KMS-11 (cell line): ENCODE measurements at regions not wholly inside any gene's neighbourhood (a gene's known extent, or its start where the extent isn't known, plus 50 kb on each side); places are given as distances from the start of the nearest gene placed in this dataset.

Experiments used
- H2AFZ ChIP-seq: fragments of 200-600 bp; sonication (generic); 2 replicates; pipeline ENCODE4 v1.6.1; 2016; ENCODE audit warnings: antibody characterized with exemption, mixed run types, low read depth
- H3K27ac ChIP-seq: fragments of 200-600 bp; sonication (generic); 2 replicates; pipeline ENCODE4 v1.6.1; 2016; ENCODE audit warnings: mild to moderate bottlenecking, mixed run types
- H3K27me3 ChIP-seq: fragments of 200-600 bp; sonication (generic); 2 replicates; pipeline ENCODE4 v1.6.1; 2017; ENCODE audit warnings: mild to moderate bottlenecking, low read depth, mixed run types, moderate library complexity; ENCODE audit not compliant: insufficient read depth
- H3K36me3 ChIP-seq: fragments of 200-600 bp; sonication (generic); 2 replicates; pipeline ENCODE4 v1.6.1; 2017; ENCODE audit warnings: mild to moderate bottlenecking, mixed run types; ENCODE audit not compliant: insufficient read depth
- H3K4me1 ChIP-seq: fragments of 200-600 bp; sonication (generic); 2 replicates; pipeline ENCODE4 v1.6.1; 2016; ENCODE audit warnings: mild to moderate bottlenecking, low read depth, mixed run types; ENCODE audit not compliant: poor library complexity, severe bottlenecking
- H3K4me2 ChIP-seq: fragments of 200-600 bp; sonication (generic); 2 replicates; pipeline ENCODE4 v1.7.0; 2016; ENCODE audit warnings: mild to moderate bottlenecking, mixed run types
- H3K4me3 ChIP-seq: fragments of 200-600 bp; sonication (generic); IDR thresholded peaks from 2 replicates; pipeline ENCODE4 v1.6.1; 2017; ENCODE audit warnings: low read depth, low read length, mixed read lengths; ENCODE audit not compliant: insufficient read depth
- H3K79me2 ChIP-seq: fragments of 200-600 bp; sonication (generic); 2 replicates; pipeline ENCODE4 v1.6.1; 2016; ENCODE audit warnings: low read depth, mixed run types; ENCODE audit not compliant: insufficient read depth
- H3K9ac ChIP-seq: fragments of 200-600 bp; sonication (generic); 2 replicates; pipeline ENCODE4 v1.6.1; 2016; ENCODE audit warnings: mild to moderate bottlenecking, mixed run types
- H4K20me1 ChIP-seq: fragments of 200-600 bp; sonication (generic); 2 replicates; pipeline ENCODE4 v1.6.1; 2016; ENCODE audit warnings: mild to moderate bottlenecking, mixed run types; ENCODE audit not compliant: insufficient read depth
- TF ChIP-seq, protein P1 (sequence below): fragments of 200-600 bp; sonication (generic); conservative IDR thresholded peaks from 2 replicates; pipeline ENCODE4 v1.6.1; 2017; ENCODE audit warnings: low read depth, mild to moderate bottlenecking, antibody characterized with exemption, low read length, moderate library complexity, mixed read lengths

DNA sequence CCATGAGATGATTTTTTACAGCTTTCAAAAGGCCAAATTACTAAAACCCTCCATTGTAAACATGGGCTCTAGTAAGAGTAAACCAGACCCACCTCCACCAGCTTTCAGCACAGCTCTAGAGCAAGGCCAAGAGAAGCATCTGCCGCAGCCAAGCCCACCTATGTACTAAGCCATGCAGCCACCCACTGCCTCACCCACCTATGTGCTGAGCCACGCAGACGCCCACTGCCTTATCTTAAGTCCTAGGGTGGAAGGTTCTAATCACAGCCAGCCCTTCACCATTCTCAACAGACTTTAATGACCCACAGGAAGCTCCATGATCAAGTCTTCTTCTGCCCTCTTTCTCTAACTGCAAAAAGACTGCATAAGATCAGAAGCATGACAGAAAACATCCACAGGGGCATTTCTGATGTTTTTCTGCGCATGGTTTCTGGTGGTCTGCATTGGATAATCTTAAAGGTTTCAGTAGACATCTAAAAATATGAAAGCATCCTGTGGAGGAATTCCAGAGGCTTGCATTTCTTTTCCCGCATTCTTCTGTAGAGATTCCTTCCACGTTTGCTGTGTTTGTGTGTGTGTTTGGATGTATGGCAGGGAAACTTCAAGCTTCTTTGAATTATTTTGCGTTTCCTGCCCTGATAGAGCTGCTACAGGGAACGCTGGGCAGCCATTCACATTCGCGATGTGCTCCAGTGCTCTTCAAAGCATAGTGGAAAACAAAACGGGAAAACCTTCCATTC is 286.1 kb upstream of the KLF6 start:
- H3K27me3 ChIP-seq: no peaks in the 10 kb centered on the region
- H3K4me3 ChIP-seq: no peak overlapping the region
- no peaks in the 10 kb centered on the region for H3K36me3 ChIP-seq
- no peaks in the 10 kb centered on the region for H4K20me1 ChIP-seq
- TF ChIP-seq, protein P1, sequence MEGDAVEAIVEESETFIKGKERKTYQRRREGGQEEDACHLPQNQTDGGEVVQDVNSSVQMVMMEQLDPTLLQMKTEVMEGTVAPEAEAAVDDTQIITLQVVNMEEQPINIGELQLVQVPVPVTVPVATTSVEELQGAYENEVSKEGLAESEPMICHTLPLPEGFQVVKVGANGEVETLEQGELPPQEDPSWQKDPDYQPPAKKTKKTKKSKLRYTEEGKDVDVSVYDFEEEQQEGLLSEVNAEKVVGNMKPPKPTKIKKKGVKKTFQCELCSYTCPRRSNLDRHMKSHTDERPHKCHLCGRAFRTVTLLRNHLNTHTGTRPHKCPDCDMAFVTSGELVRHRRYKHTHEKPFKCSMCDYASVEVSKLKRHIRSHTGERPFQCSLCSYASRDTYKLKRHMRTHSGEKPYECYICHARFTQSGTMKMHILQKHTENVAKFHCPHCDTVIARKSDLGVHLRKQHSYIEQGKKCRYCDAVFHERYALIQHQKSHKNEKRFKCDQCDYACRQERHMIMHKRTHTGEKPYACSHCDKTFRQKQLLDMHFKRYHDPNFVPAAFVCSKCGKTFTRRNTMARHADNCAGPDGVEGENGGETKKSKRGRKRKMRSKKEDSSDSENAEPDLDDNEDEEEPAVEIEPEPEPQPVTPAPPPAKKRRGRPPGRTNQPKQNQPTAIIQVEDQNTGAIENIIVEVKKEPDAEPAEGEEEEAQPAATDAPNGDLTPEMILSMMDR: no peak
- no peak overlapping the region for H2AFZ ChIP-seq
- no peak overlapping the region for H3K9ac ChIP-seq
- H3K79me2 ChIP-seq: no peaks in the 10 kb centered on the region
- no peak overlapping the region for H3K27ac ChIP-seq
- H3K4me1 ChIP-seq: no peaks in the 10 kb centered on the region
- no peak overlapping the region for H3K4me2 ChIP-seq

DNA sequence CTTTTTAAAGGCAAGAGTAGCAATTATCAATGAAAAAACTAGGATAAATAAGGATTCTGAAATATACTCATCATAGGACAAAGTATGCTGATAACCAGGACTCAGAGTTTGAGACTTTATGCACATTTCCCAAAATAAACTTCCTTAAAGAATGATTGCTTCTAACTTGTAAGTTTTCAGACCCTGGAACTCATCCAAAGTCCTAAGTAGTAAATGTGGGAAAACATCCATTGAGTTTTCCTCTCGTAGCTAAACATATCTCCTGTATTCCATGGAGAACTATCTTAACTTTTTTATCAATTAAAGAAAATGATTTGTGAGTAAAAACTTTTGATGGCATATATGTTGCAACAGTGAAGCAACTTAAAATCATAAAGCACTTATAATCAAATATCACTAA is 285.2 kb upstream of the KLF6 start:
- Histone ChIP-seq H3K4me2 (no peak overlapping the region), H3K9ac (no peak overlapping the region), H4K20me1 (no peaks in the 10 kb centered on the region), H2AFZ (no peak overlapping the region), H3K36me3 (no peaks in the 10 kb centered on the region), H3K79me2 (no peaks in the 10 kb centered on the region), H3K27ac (no peak overlapping the region), H3K27me3 (no peaks in the 10 kb centered on the region), H3K4me3 (no peak overlapping the region), H3K4me1 (no peaks in the 10 kb centered on the region)
- TF ChIP-seq, protein P1: no peak

DNA sequence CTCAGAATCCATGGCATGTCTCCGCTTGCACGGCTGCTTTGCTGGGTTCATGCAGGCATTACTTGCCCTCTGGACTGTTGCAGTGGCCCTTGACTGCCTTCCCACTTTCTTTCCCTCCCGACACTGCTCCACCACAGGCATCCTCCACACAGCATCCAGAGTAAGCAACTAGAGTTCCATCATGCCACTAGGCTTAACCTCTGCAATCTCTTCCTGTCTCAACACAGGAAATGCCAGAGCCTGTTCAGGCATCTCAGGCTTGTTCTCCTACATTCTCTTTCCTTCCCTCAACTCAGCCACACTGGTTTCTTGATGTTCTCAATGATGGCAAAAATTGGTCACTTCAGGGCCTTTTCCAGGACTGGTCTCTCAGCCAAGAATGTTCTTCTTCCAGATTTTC is 284.5 kb upstream of the KLF6 start:
- Histone ChIP-seq H3K4me3 (no peak overlapping the region), H3K79me2 (no peaks in the 10 kb centered on the region), H3K27me3 (no peaks in the 10 kb centered on the region), H3K9ac (no peak overlapping the region), H2AFZ (no peak overlapping the region), H3K27ac (no peak overlapping the region), H4K20me1 (no peaks in the 10 kb centered on the region), H3K4me1 (no peaks in the 10 kb centered on the region), H3K4me2 (no peak overlapping the region), H3K36me3 (no peaks in the 10 kb centered on the region)
- TF ChIP-seq, protein P1: no peak

DNA sequence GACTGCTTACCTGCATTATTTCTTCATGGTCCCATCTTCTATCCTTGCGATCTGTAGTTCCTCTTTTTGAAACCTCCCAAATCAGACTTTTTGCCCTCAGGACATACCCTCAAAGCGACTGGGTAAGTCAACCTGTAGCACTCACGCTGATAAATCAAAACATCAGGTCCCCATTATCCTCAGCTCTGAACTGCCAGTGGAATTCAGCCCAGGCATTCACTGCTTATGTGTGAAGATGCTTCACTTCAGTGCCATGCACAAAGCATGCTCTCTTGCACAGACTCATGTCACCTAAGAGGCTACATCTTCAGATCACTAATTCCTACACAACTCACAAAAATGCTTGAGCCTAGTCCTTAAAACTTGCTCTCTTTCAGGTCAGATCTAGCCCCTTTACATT is 283.6 kb upstream of the KLF6 start:
- H3K79me2 ChIP-seq: no peaks in the 10 kb centered on the region
- H3K4me2 ChIP-seq: no peak overlapping the region
- H3K27me3 ChIP-seq: no peaks in the 10 kb centered on the region
- no peaks in the 10 kb centered on the region for H3K36me3 ChIP-seq
- H2AFZ ChIP-seq: no peak overlapping the region
- no peaks in the 10 kb centered on the region for H4K20me1 ChIP-seq
- TF ChIP-seq, protein P1: no peak
- no peak overlapping the region for H3K4me3 ChIP-seq
- no peak overlapping the region for H3K27ac ChIP-seq
- no peaks in the 10 kb centered on the region for H3K4me1 ChIP-seq
- H3K9ac ChIP-seq: no peak overlapping the region
